Body of pancreas (tissue), 4 donors: ENCODE measurements at regions not wholly inside any gene's neighbourhood (a gene's known extent, or its start where the extent isn't known, plus 50 kb on each side); places are given as distances from the start of the nearest gene placed in this dataset.

Experiments
- CTCF ChIP-seq, 7 experiments: fragments of 450-650 bp in 4 of 7; fragments of 200-600 bp in 3 of 7; sonication (generic) in 3 of 7; IDR thresholded peaks; one replicate each; pipeline ENCODE4 v1.5.1; 2016 to 2019; ENCODE audit warnings: antibody characterized with exemption in 7 of 7
- POLR2A ChIP-seq, 3 donors: fragments of 450-650 bp; IDR thresholded peaks; one replicate each; pipeline ENCODE4 v1.6.1; 2016; ENCODE audit warnings: antibody characterized with exemption in 3 of 3, mild to moderate bottlenecking in 2 of 3

DNA sequence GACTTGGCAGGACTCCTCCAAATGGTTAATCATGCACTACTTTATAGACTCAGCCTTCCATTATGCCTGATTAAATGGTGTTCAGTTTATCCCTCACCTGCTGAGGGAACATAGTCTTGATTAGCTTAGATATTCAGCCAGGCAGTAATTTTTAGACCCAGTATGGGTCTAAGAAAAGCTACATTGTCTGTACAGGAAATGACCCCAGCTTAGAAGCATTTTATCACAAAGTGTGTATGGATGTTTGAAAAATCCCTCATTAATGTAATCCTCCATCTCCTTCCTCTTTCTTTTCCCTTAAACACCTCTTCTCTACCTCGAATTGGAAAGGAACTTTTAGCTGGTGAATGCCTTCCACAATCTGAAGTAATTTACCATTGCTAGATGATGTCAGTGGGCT lies 252.2 kb upstream of the BMP2 start:
- no peak for TF ChIP-seq CTCF (IDR thresholded peaks at IDR 0.05)
- no peak for TF ChIP-seq POLR2A (IDR thresholded peaks at IDR 0.05)
